H9 (cell line): ENCODE measurements at regions not wholly inside any gene's neighbourhood (a gene's known extent, or its start where the extent isn't known, plus 50 kb on each side); places are given as distances from the start of the nearest gene placed in this dataset.

Experiments used
- DNase-seq: peaks from one replicate; pipeline ENCODE4 v3.0.0-alpha.2; 2017
- H2AFZ ChIP-seq: one replicate; pipeline ENCODE4 v1.6.1; 2013; ENCODE audit warnings: mild to moderate bottlenecking, low read length, control low read depth, moderate library complexity
- H2AK5ac ChIP-seq: 2 replicates; pipeline ENCODE4 v1.6.1; 2013; ENCODE audit warnings: low read length, control low read depth, mixed read lengths; ENCODE audit not compliant: insufficient read length
- H2BK120ac ChIP-seq: one replicate; pipeline ENCODE4 v1.6.1; 2013; ENCODE audit warnings: low read depth, mild to moderate bottlenecking, low read length, control low read depth, inconsistent platforms; ENCODE audit not compliant: poor library complexity, severe bottlenecking
- H2BK12ac ChIP-seq: 2 replicates; pipeline ENCODE4 v1.6.1; 2013; ENCODE audit warnings: low read length, control low read depth, mixed read lengths, low read depth; ENCODE audit not compliant: insufficient read length
- H2BK15ac ChIP-seq: 2 replicates; pipeline ENCODE4 v1.6.1; 2013; ENCODE audit warnings: low read depth, low read length, control low read depth
- H2BK20ac ChIP-seq: one replicate; pipeline ENCODE4 v1.6.1; 2013; ENCODE audit warnings: low read depth, mild to moderate bottlenecking, low read length, control low read depth, inconsistent platforms; ENCODE audit not compliant: poor library complexity, severe bottlenecking
- H2BK5ac ChIP-seq: 2 replicates; pipeline ENCODE4 v1.6.1; 2013; ENCODE audit warnings: low read length, control low read depth, mixed read lengths; ENCODE audit not compliant: insufficient read length
- H3K14ac ChIP-seq: 2 replicates; pipeline ENCODE4 v1.6.1; 2013; ENCODE audit warnings: low read length, control low read depth; ENCODE audit not compliant: insufficient read depth
- H3K18ac ChIP-seq: 2 replicates; pipeline ENCODE4 v1.6.1; 2013; ENCODE audit warnings: low read depth, mild to moderate bottlenecking, mixed read lengths, low read length, control low read depth; ENCODE audit not compliant: insufficient read length
- H3K23ac ChIP-seq: 2 replicates; pipeline ENCODE4 v1.6.1; 2013; ENCODE audit warnings: low read length, control low read depth, mixed read lengths, low read depth; ENCODE audit not compliant: insufficient read length
- H3K23me2 ChIP-seq: 2 replicates; pipeline ENCODE4 v1.6.1; 2013; ENCODE audit warnings: low read depth, mild to moderate bottlenecking, mixed read lengths, low read length, control low read depth; ENCODE audit not compliant: insufficient read length, poor library complexity, severe bottlenecking
- H3K27ac ChIP-seq: 2 replicates; pipeline ENCODE4 v1.5.1; 2013; ENCODE audit warnings: low read length, control low read depth, mixed read lengths, low read depth; ENCODE audit not compliant: insufficient read length
- H3K27me3 ChIP-seq: 2 replicates; pipeline ENCODE4 v1.6.1; 2013; ENCODE audit warnings: low read length, control low read depth, inconsistent platforms; ENCODE audit not compliant: insufficient read depth
- H3K4ac ChIP-seq: 2 replicates; pipeline ENCODE4 v1.6.1; 2013; ENCODE audit warnings: low read depth, mild to moderate bottlenecking, control low read depth, inconsistent platforms, low read length, moderate library complexity
- H3K4me1 ChIP-seq: 2 replicates; pipeline ENCODE4 v1.6.1; 2013; ENCODE audit warnings: low read length, control low read depth, inconsistent platforms; ENCODE audit not compliant: insufficient read depth
- H3K4me2 ChIP-seq: 2 replicates; pipeline ENCODE4 v1.6.1; 2013; ENCODE audit warnings: low read length, control low read depth, mixed read lengths; ENCODE audit not compliant: insufficient read length, insufficient read depth
- H3K56ac ChIP-seq: 2 replicates; pipeline ENCODE4 v1.6.1; 2013; ENCODE audit warnings: low read depth, mild to moderate bottlenecking, mixed read lengths, low read length, control low read depth; ENCODE audit not compliant: insufficient read length
- H3K79me1 ChIP-seq: 2 replicates; pipeline ENCODE4 v1.6.1; 2013; ENCODE audit warnings: low read depth, mild to moderate bottlenecking, moderate library complexity, low read length, control low read depth, inconsistent platforms; ENCODE audit not compliant: insufficient read depth, poor library complexity, severe bottlenecking
- H3K79me2 ChIP-seq: 2 replicates; pipeline ENCODE4 v1.6.1; 2013; ENCODE audit warnings: low read length, control low read depth, inconsistent platforms; ENCODE audit not compliant: insufficient read depth
- H3K9ac ChIP-seq: 2 replicates; pipeline ENCODE4 v1.6.1; 2013; ENCODE audit warnings: low read length, control low read depth, mixed read lengths; ENCODE audit not compliant: insufficient read length; ENCODE audit errors: extremely low read depth
- H3K9me3 ChIP-seq: one replicate; pipeline ENCODE4 v1.6.1; 2013; ENCODE audit warnings: low read depth, low read length, inconsistent platforms; ENCODE audit not compliant: control insufficient read depth
- H3T11ph ChIP-seq: one replicate; pipeline ENCODE4 v1.6.1; 2013; ENCODE audit warnings: mild to moderate bottlenecking, low read length, control low read depth, inconsistent platforms
- H4K20me1 ChIP-seq: one replicate; pipeline ENCODE4 v1.6.1; 2013; ENCODE audit not compliant: control insufficient read depth, insufficient read length, insufficient read depth
- H4K5ac ChIP-seq: 2 replicates; pipeline ENCODE4 v1.6.1; 2013; ENCODE audit warnings: low read depth, mild to moderate bottlenecking, mixed read lengths, low read length, control low read depth; ENCODE audit not compliant: insufficient read length
- H4K8ac ChIP-seq: replicated peaks from 2 replicates; pipeline ENCODE4 v1.6.1; 2013; ENCODE audit warnings: low read length, control low read depth, mixed read lengths, low read depth; ENCODE audit not compliant: insufficient read length
- H4K91ac ChIP-seq: 2 replicates; pipeline ENCODE4 v1.6.1; 2013; ENCODE audit warnings: low read depth, mild to moderate bottlenecking, moderate library complexity, mixed read lengths, low read length, control low read depth; ENCODE audit not compliant: insufficient read length
- H3K27ac Mint-ChIP-seq, 3 experiments: 2 replicates in 2 of 3; 3 replicates in 1 of 3; pipeline ENCODE4 v1.8.0; 2020 to 2021; ENCODE audit warnings: mixed read lengths in 3 of 3, mild to moderate bottlenecking in 1 of 3, moderate library complexity in 1 of 3
- H3K27me3 Mint-ChIP-seq: 2 replicates; pipeline ENCODE4 v1.8.0; 2021; ENCODE audit warnings: low read depth, mild to moderate bottlenecking, moderate library complexity, mixed read lengths
- H3K36me3 Mint-ChIP-seq, 3 experiments: 2 replicates in 2 of 3; 3 replicates in 1 of 3; pipeline ENCODE4 v1.8.0; 2020 to 2021; ENCODE audit warnings: low read depth in 3 of 3, mixed read lengths in 3 of 3; ENCODE audit not compliant: insufficient read depth in 1 of 3
- H3K4me1 Mint-ChIP-seq, 2 experiments: 2 replicates each; pipeline ENCODE4 v1.8.0; 2020; ENCODE audit warnings: mixed read lengths in 2 of 2
- H3K4me3 Mint-ChIP-seq, 2 experiments: 2 replicates in 1 of 2; 3 replicates in 1 of 2; pipeline ENCODE4 v1.8.0; 2020 to 2021; ENCODE audit warnings: mild to moderate bottlenecking in 2 of 2, mixed read lengths in 2 of 2, moderate library complexity in 1 of 2
- H3K9me3 Mint-ChIP-seq, 2 experiments: 2 replicates in 1 of 2; 3 replicates in 1 of 2; pipeline ENCODE4 v1.8.0; 2020; ENCODE audit warnings: mild to moderate bottlenecking in 2 of 2, mixed read lengths in 2 of 2, moderate library complexity in 1 of 2
- WGBS: extraction: QIAGEN DNeasy Blood & Tissue Kit; methylation state at CpG from one replicate; pipeline ENCODE4 v1.1.7; 2013; ENCODE audit warnings: missing lambda C conversion rate, low lambda C conversion rate, mixed read lengths; ENCODE audit not compliant: insufficient read length; ENCODE audit errors: extremely low coverage; 5-methylcytosine and 5-hydroxymethylcytosine counted together
- TF ChIP-seq, protein P1 (sequence below): fragments of 200-600 bp; sonication (generic); conservative IDR thresholded peaks from 3 replicates; pipeline ENCODE4 v1.8.0; 2021; ENCODE audit warnings: antibody characterized with exemption, mild to moderate bottlenecking

DNA sequence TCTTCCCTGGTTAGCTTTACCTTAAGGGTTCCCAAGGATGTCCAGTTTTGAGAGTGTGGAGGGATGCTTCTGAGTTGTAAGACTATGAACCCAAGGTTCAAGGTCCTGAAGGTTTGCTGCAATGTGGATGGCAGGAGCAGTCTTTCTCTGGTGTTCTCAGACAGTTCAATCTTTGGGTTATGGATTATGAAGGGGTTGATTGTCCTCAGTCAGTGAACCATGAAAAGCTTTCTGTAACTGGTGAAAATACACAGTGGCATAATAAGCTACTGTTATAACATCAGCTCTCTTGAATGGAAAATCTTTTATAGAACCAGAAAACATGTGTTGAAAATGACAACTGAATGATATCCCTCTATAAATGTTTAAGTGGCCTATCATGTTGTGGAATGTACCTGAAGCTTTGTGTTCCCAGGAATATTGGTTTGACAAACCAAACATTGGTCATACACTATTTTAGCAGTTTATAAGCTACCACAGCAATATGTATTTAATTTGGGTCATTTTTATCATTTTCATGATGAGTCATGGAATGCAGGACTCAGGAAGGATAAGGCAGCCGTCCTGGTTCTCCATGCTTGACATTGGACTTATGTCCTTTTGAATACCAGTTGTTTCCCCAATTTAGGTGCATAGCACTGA is 1041.8 kb upstream of the ARRDC3 start:
- Histone ChIP-seq H3T11ph (no peak overlapping the region), H4K91ac (no peak overlapping the region), H3K27ac (no peak overlapping the region), H3K56ac (no peak overlapping the region), H3K23me2 (no peaks in the 10 kb centered on the region), H3K79me2 (no peaks in the 10 kb centered on the region), H4K20me1 (no peaks in the 10 kb centered on the region), H2BK20ac (no peak overlapping the region), H2BK12ac (no peak overlapping the region), H2AK5ac (no peak overlapping the region), H3K27me3 (no peaks in the 10 kb centered on the region), H3K9me3 (peaks cover 22% of the 10 kb centered on the region), H2BK120ac (no peak overlapping the region), H3K4me1 (no peaks in the 10 kb centered on the region), H3K14ac (no peak overlapping the region), H4K5ac (no peak overlapping the region), H2AFZ (no peak overlapping the region), H3K4me2 (no peak overlapping the region), H4K8ac (no peak overlapping the region), H2BK15ac (no peak overlapping the region), H3K4ac (no peak overlapping the region), H3K9ac (no peak overlapping the region), H3K23ac (no peak overlapping the region), H3K79me1 (no peaks in the 10 kb centered on the region), H2BK5ac (no peak overlapping the region), H3K18ac (no peak overlapping the region)
- no CpG with 5 or more reads among the region's 1 CpG for WGBS
- DNase-seq: no peak
- Mint-ChIP-seq H3K27me3 (no peaks in the 10 kb centered on the region), H3K27ac (no peak overlapping the region), H3K36me3 (peaks cover 9 to 35% (median 33%) of the 10 kb centered on the region in 3 experiments; a peak in 6 of 7 replicates), H3K4me3 (no peak overlapping the region), H3K4me1 (no peaks in the 10 kb centered on the region), H3K9me3 (peaks cover 39 to 49% of the 10 kb centered on the region in 2 experiments)
- TF ChIP-seq, protein P1, sequence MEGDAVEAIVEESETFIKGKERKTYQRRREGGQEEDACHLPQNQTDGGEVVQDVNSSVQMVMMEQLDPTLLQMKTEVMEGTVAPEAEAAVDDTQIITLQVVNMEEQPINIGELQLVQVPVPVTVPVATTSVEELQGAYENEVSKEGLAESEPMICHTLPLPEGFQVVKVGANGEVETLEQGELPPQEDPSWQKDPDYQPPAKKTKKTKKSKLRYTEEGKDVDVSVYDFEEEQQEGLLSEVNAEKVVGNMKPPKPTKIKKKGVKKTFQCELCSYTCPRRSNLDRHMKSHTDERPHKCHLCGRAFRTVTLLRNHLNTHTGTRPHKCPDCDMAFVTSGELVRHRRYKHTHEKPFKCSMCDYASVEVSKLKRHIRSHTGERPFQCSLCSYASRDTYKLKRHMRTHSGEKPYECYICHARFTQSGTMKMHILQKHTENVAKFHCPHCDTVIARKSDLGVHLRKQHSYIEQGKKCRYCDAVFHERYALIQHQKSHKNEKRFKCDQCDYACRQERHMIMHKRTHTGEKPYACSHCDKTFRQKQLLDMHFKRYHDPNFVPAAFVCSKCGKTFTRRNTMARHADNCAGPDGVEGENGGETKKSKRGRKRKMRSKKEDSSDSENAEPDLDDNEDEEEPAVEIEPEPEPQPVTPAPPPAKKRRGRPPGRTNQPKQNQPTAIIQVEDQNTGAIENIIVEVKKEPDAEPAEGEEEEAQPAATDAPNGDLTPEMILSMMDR: no peak
